Skin of body (tissue), 2 donors: ENCODE measurements at regions not wholly inside any gene's neighbourhood (a gene's known extent, or its start where the extent isn't known, plus 50 kb on each side); places are given as distances from the start of the nearest gene placed in this dataset. TPM values are rescaled to one million over a fixed set of nuclear protein-coding genes. Genes with fewer than 3 reads are reported as not detected.

Experiments
- DNase-seq: peaks from one replicate; lab custom pipeline; 2025; lab: John Stamatoyannopoulos, UW
- small RNA-seq: library from RNA; depleted of rRNA; stranded (forward); fragments of <200 nt; gene quantifications from one replicate; pipeline ENCODE3, GENCODE V24; 2014; ENCODE audit warnings: low replicate concordance

DNA sequence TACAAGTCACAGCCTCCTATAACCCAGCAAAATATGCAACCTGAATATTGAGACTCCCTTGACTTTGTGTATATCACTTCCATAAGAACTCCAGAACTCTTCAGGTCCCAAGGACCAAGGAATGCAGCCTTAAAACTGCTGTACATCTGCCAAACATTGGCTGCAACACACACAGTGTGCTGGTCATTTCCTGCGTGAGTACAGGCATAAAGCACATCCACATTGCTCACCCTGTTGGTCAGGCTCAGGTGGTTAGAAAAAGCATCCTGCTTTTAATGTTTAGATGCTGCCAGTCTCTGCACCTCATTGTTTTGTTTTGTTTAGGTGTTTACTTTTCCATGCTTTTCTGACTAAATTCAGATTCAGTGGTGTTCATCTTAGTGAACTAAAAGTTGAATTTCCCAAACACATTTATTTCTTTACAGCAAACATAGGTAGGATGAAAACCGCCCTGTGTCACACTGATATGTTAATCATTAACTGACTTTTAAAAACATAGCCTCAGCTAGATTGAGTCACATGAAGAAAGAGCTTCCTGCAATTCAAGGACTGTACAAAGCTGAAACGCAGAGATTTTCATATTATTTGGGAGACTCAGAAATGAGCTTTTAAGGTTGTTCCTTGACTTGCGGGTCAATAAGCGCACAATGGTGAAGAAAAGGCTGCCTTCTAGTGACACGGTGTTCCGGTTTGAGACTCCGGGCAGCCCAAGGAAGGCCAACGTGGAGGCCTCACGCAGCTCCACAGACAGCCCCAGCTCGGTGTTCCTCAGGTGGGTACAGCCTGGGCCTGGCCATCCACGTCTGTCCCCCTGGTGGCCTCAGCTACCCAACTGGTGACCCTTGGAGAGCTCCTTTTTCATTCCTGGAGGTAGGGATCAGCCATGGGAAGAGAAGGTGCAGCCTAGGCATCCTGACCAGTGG, 52.2 kb upstream of the GRAMD2B start:
- no peak for DNase-seq

- no peak for DNase-seq
These were observed 49.7 kb upstream of the GRAMD2B start for GRCh38 chr5:126373375-126374108.

Small RNAs in the stretch of these regions (small RNA-seq; reads per million reads assigned to genes)
- gene HMGB1P22 (not detected), gene RN7SKP117 (not detected)
